ENCODE measurements at regions not wholly inside any gene's neighbourhood (a gene's known extent, or its start where the extent isn't known, plus 50 kb on each side); places are given as distances from the start of the nearest gene placed in this dataset.

GRCh38 chr3:69542089-69542804 lies 156.4 kb upstream of the FRMD4B start:
- TF ChIP-seq, protein P1, sequence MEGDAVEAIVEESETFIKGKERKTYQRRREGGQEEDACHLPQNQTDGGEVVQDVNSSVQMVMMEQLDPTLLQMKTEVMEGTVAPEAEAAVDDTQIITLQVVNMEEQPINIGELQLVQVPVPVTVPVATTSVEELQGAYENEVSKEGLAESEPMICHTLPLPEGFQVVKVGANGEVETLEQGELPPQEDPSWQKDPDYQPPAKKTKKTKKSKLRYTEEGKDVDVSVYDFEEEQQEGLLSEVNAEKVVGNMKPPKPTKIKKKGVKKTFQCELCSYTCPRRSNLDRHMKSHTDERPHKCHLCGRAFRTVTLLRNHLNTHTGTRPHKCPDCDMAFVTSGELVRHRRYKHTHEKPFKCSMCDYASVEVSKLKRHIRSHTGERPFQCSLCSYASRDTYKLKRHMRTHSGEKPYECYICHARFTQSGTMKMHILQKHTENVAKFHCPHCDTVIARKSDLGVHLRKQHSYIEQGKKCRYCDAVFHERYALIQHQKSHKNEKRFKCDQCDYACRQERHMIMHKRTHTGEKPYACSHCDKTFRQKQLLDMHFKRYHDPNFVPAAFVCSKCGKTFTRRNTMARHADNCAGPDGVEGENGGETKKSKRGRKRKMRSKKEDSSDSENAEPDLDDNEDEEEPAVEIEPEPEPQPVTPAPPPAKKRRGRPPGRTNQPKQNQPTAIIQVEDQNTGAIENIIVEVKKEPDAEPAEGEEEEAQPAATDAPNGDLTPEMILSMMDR (IDR thresholded peaks at IDR 0.05; ENCODE audit: borderline replicate concordance, extremely low read depth, low read length, poor library complexity, severe bottlenecking) = no peak
- TF ChIP-seq EZH2 (IDR thresholded peaks at IDR 0.05; ENCODE audit: borderline replicate concordance, low read depth, low read length, severe bottlenecking) = no peak

All from DND-41 (cell line).